ENCODE measurements at regions not wholly inside any gene's neighbourhood (a gene's known extent, or its start where the extent isn't known, plus 50 kb on each side); places are given as distances from the start of the nearest gene placed in this dataset.

- H3K27ac ChIP-seq (ENCODE audit: low read depth, low read length): no peak overlapping the region
- WGBS, 3 donors: 83 to 87% (median 85%) methylated on average over 4 of the region's 4 CpGs
These were observed 145.6 kb downstream of the GDAP2 start for GRCh38 chr1:117783606-117784396.

GRCh38 chr1:117788014-117788413, 141.4 kb downstream of the GDAP2 start:
- WGBS, 3 donors: 25 to 47% (median 42%) methylated on average over 5 of the region's 5 CpGs

GRCh38 chr1:117793413-117793812, 136.0 kb downstream of the GDAP2 start:
- 91 to 93% (median 92%) methylated on average over 4 of the region's 4 CpGs for WGBS, 3 donors
- no peak overlapping the region for H3K27ac ChIP-seq (ENCODE audit: low read depth, low read length)

More at GRCh38 chr1:117788014-117788413, 141.4 kb downstream of the GDAP2 start:
- no peak overlapping the region for H3K27ac ChIP-seq (ENCODE audit: low read depth, low read length)

GRCh38 chr1:117794073-117794472, 135.3 kb downstream of the GDAP2 start:
- WGBS, 3 donors: 56 to 73% (median 62%) methylated on average over 1 of the region's 1 CpG
- no peak overlapping the region for H3K27ac ChIP-seq (ENCODE audit: low read depth, low read length)

DNA sequence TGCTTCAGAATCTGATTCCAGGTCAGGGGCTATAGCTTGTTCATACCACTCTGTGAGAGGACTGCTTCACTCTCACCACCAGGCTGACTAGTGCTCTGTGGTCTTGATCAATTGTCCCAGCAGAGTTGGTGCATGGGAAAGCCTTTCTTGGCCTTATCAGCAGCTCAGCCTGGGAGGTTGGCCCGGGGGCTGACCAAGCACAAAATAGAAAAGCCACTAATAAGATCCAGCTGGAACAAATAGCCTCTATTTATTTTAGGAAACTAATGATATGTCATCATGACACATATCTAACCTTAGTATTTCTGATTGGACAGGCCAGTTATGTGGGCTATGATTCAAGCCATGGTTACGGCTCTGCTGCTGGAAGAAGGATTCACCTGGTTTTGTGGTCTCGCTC, 134.2 kb downstream of the GDAP2 start:
- H3K27ac ChIP-seq (ENCODE audit: low read depth, low read length): no peak overlapping the region
- 61 to 68% (median 66%) methylated on average over 3 of the region's 3 CpGs for WGBS, 3 donors

DNA sequence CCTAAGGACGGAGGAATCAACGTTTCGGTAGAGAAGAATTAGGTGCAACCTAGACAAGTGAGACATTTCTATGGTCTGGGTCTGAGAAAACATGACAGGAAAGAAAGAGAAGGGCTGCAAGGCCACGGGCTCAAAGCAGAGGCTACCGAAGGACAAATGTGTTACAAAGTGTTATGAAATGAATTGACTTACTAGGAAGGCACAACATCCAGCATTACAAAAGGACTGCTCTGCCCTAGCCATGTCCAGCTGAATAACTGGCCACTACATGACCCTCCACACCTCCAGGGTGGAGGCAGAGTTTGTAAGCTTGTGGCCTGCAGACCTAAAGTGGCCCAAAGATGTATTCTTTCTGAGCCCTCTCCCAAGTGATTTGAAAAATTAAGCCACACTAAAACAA, 133.6 kb downstream of the GDAP2 start:
- no peak overlapping the region for H3K27ac ChIP-seq (ENCODE audit: low read depth, low read length)
- WGBS, 3 donors: 84 to 89% (median 88%) methylated on average over 5 of the region's 5 CpGs

GRCh38 chr1:117796226-117796625, 133.2 kb downstream of the GDAP2 start:
- 87 to 93% (median 90%) methylated on average over 6 of the region's 6 CpGs for WGBS, 3 donors
- no peak overlapping the region for H3K27ac ChIP-seq (ENCODE audit: low read depth, low read length)

DNA sequence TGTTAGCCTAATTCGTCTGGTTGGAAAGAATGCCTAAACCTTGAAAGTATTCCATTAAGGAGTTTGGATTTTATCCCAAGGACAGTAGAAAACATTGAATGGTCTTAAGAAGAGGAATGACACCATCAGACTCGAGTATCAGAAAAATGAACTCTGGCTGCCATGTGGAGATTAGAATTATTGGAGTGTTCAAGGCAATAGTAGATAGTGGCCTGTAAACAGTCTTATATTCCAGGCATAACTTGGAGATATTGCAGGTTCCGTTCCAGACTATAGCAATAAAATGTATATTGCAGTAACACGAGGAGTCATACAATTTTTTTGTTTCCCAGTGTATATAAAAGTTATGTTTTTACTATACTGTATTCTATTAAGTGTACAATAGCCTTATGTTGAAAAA, 130.9 kb downstream of the GDAP2 start:
- H3K27ac ChIP-seq (ENCODE audit: low read depth, low read length): no peak overlapping the region
- WGBS, 3 donors: 50 to 78% (median 74%) methylated on average over 4 of the region's 4 CpGs

DNA sequence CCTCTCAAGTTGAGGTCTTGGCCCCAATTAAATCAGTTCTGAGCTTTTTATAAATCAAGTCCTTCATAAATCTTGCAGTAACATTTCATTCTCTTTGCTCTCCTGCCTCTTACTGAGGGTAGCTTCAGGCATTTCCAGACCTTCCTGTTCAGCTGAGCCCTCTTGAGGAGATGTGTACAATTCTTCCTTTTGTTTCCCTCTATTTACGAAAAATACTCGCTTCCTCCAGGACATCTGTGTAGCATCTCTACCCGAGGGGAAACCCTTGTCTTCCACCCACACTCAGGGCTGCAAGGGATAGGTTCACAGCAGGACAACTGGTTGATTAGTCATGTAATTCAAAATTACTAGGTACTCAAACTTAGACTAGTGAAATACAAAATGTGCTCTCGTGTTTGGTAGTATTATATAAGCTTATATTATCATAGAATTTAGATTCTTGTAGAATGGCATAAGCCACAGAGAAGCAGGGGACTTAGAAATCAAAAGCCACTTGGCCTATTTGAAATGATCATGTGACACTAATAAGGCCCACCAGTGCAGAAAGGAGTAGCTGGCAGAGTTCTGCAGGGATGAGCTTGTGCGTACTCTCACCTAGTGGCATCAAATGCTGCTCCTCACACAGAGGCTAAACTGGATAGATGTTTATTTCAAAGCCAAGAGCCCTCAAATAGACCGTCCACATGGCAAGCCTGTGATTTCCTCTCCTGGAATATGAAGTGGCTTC, 126.7 kb downstream of the GDAP2 start:
- no peak overlapping the region for H3K27ac ChIP-seq (ENCODE audit: low read depth, low read length)
- WGBS, 3 donors: 54 to 79% (median 60%) methylated on average over 6 of the region's 6 CpGs

DNA sequence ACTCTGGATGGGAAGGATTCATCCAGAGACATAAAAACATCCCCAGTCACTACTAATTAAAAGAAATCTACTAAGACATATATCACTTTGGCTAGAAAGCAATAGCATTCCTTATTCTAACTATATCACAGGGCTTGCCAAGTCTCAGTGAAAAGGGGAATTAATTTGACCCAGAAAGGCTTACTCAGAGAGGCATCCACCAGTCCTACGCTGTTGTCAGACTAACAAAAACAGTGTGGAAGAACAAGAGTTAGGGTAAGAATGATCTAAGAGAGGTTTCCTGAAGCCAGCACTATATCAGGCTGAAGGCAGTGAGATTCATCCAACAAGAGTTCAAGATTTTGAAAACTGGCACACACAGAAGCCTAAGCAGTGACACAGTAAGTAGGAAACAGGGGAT, 126.1 kb downstream of the GDAP2 start:
- WGBS, 3 donors: 64 to 78% (median 74%) methylated on average over 1 of the region's 1 CpG
- no peak overlapping the region for H3K27ac ChIP-seq (ENCODE audit: low read depth, low read length)

- no peak overlapping the region for H3K27ac ChIP-seq (ENCODE audit: low read depth, low read length)
These were observed 119.7 kb downstream of the GDAP2 start for GRCh38 chr1:117809764-117810163.

GRCh38 chr1:117810553-117810952, 118.9 kb downstream of the GDAP2 start:
- no peak overlapping the region for H3K27ac ChIP-seq (ENCODE audit: low read depth, low read length)
- 65 to 83% (median 71%) methylated on average over 3 of the region's 3 CpGs for WGBS, 3 donors

More at GRCh38 chr1:117809764-117810163, 119.7 kb downstream of the GDAP2 start:
- 40 to 54% (median 44%) methylated on average over 1 of the region's 1 CpG for WGBS, 3 donors

DNA sequence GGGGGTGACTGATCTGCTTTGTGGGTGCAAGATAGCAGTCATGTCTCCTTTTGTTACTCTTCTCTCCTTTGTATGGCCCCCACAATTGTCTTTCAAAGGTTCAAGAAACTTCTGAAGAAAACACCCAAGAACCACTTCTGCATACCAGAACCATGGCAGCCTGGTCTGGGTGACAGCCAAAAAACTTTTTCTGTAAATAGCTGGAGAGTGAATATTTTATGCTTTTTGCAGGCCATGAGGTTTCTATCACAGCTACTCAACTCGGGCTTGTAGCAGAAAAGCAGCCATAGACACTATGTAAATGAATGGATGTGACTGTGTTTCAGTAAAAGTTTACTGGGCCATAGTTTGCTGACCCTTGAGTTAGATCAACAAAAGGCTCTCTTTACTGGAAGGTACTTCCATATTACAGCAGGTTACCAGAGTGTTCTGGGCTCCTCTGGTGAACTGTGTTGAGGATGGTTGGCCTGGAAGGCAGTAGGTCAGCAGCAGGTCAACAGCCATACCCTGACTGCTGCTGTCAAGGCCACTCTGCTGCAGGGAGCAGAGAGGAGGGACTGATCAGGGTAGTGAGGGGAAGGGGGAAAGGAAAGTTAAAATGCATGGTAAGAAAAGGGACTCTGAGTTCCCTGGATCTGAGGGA, 116.4 kb downstream of the GDAP2 start:
- 46 to 72% (median 49%) methylated on average over 1 of the region's 1 CpG for WGBS, 3 donors
- H3K27ac ChIP-seq (ENCODE audit: low read depth, low read length): no peak overlapping the region
